Coronary artery (tissue), 2 donors: ENCODE measurements at regions not wholly inside any gene's neighbourhood (a gene's known extent, or its start where the extent isn't known, plus 50 kb on each side); places are given as distances from the start of the nearest gene placed in this dataset.

Source experiments
- DNase-seq: peaks from one replicate; pipeline ENCODE4 v3.0.0-alpha.2; 2017; ENCODE audit warnings: low spot score
- H3K27ac ChIP-seq, 2 donors: fragments of 200-600 bp; sonication (generic); one replicate each; pipeline ENCODE4 v1.5.1; 2016 to 2019
- H3K4me3 ChIP-seq: fragments of 200-600 bp; sonication (generic); 2 replicates; pipeline ENCODE4 v1.5.1; 2016; ENCODE audit warnings: mild to moderate bottlenecking, moderate library complexity
- CTCF ChIP-seq: fragments of 200-600 bp; sonication (generic); IDR thresholded peaks from one replicate; pipeline ENCODE4 v1.5.1; 2019; ENCODE audit warnings: antibody characterized with exemption

DNA sequence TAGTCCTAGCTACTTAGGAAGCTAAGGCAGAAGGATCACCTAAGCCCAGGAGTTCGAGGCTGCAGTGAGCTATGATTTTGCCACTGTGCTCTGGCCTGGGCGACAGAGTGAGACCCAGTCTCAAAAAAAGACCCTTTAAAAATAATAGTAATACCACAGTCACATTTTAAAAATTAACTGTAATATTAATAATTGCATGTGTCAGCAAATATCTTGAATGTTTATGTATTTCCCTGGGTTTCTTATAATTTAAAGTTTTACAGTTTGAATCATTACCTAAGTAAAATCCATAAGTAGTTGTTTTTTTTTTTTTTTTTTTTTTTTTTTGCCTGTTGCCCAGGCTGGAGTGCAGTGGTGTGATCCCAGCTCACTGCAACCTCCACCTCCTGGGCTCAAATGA is 69.2 kb downstream of the LYZL2 start:
- DNase-seq: no peak
- no peak overlapping the region for H3K4me3 ChIP-seq
- TF ChIP-seq CTCF: no peak
- no peak overlapping the region for H3K27ac ChIP-seq

GRCh38 chr10:30559180-30559579 is 70.4 kb downstream of the LYZL2 start:
- TF ChIP-seq CTCF: no peak
- DNase-seq: no peak
- Histone ChIP-seq H3K4me3 (no peak overlapping the region), H3K27ac (no peak overlapping the region)

GRCh38 chr10:30558411-30558810 is 71.1 kb downstream of the LYZL2 start:
- no peak overlapping the region for H3K27ac ChIP-seq
- H3K4me3 ChIP-seq: no peak overlapping the region
- TF ChIP-seq CTCF: no peak
- no peak for DNase-seq

- H3K4me3 ChIP-seq: no peak overlapping the region
- TF ChIP-seq CTCF: no peak
- no peak for DNase-seq
- peak overlapping the region in 1 of 2 donors; percentile 22 for H3K27ac ChIP-seq
These were observed 71.7 kb downstream of the LYZL2 start for GRCh38 chr10:30557884-30558283.

- no peak for DNase-seq
- no peak for TF ChIP-seq CTCF
- H3K4me3 ChIP-seq: no peak overlapping the region
- H3K27ac ChIP-seq: peak overlapping the region in 1 of 2 donors; percentile 81
These were observed 73.4 kb downstream of the LYZL2 start for GRCh38 chr10:30556189-30556588.

GRCh38 chr10:30555465-30555864 is 74.1 kb downstream of the LYZL2 start:
- Histone ChIP-seq H3K27ac (peak overlapping the region in 1 of 2 donors; percentile 81), H3K4me3 (no peak overlapping the region)
- no peak for DNase-seq
- no peak for TF ChIP-seq CTCF

DNA sequence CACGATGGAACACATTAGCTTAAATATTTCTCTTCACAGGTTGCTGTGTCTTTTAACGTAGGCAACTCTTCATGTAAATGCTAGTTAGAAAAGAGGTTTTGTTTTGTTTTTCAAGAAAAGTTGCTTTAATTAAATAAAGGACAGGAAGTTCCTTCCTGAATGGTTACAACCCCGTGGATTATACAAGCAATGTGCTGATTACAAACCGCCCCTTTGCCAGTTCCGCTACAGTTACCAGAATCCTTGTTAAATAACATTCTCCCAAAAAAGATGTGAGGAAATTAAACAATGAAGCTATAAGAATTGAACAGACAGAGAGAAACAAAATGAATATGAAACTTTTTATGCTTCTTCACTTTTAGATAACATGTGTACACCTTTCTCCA is 75.1 kb downstream of the LYZL2 start:
- Histone ChIP-seq H3K4me3 (peak overlapping the region; percentile 62), H3K27ac (peak overlapping the region; percentile 57 to 83)
- no peak for DNase-seq
- TF ChIP-seq CTCF: no peak
